ENCODE measurements at regions not wholly inside any gene's neighbourhood (a gene's known extent, or its start where the extent isn't known, plus 50 kb on each side); places are given as distances from the start of the nearest gene placed in this dataset.
"Not testable (repeated sequence)": the region's sequence is repeated elsewhere in the genome, so short reads cannot be mapped to it uniquely, and the experiment has no call there.

DNA sequence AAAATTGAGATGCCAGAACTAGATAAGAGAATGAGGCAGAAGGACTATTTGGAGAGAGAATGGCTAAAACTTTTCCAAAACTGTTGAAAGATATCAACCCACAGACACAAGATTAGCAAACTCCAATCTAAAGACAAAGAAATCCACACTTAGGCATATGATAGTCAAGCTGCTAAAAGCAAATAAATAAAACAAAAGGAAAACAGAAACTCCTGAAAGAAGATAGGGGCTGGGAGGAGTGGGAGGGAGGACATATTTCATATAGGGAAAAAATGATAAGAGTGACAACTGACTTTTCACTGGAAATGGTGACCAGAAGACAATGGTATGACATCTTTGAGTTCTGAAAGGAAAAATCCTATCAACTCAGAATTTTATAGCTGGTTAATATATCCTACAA is 105.4 kb upstream of the ADO start:
- ChIA-PET POLR2A (no interaction called here), CTCF (no interaction called here)
- Histone ChIP-seq H3K79me2 (ENCODE audit: control insufficient read depth, insufficient read depth, low read length) (no peaks in the 10 kb centered on the region), H3K36me3 (replicated peaks in 1 of 2; ENCODE audit: control extremely low read depth in 1 of 2, control insufficient read depth in 1 of 2, extremely low read depth in 1 of 2, insufficient read depth in 2 of 2, low read length in 1 of 2) (no peaks in the 10 kb centered on the region), H3K9me3 (ENCODE audit: control extremely low read depth in 1 of 3, control insufficient read depth in 2 of 3, insufficient read depth in 1 of 3, low read length in 2 of 3) (peaks cover 0 to 18% (median 15%) of the 10 kb centered on the region in 3 donors), H4K20me1 (ENCODE audit: control insufficient read depth, insufficient read depth, low read length, poor library complexity, severe bottlenecking) (no peaks in the 10 kb centered on the region), H2AFZ (ENCODE audit: insufficient read depth, low read depth, low read length, poor library complexity, severe bottlenecking) (no peak overlapping the region), H3K27ac (ENCODE audit: low read length in 2 of 2) (no peak overlapping the region), H3K4me3 (ENCODE audit: control extremely low read depth in 1 of 5, extremely low read depth in 1 of 5, insufficient read depth in 1 of 5, low read depth in 2 of 5, low read length in 4 of 5) (no peak overlapping the region), H3K4me2 (replicated peaks; ENCODE audit: low read depth, low read length, poor library complexity, severe bottlenecking) (no peak overlapping the region), H3K9ac (ENCODE audit: low read length) (no peak overlapping the region), H3K27me3 (replicated peaks in 1 of 4; ENCODE audit: control extremely low read depth in 1 of 4, control insufficient read depth in 3 of 4, insufficient read depth in 4 of 4, low read length in 3 of 4) (no peaks in the 10 kb centered on the region), H3K4me1 (ENCODE audit: control insufficient read depth in 2 of 2, insufficient read depth in 2 of 2, low read length in 2 of 2) (peaks cover 9 to 10% of the 10 kb centered on the region in 2 donors)
- ATAC-seq (ENCODE audit: low read depth) (no peak), DNase-seq (no peak)
- Mint-ChIP-seq H3K9me3 (ENCODE audit: insufficient read depth) (peaks cover 6% of the 10 kb centered on the region), H3K27me3 (no peaks in the 10 kb centered on the region), H3K4me1 (peaks cover 13% of the 10 kb centered on the region), H3K4me3 (no peak overlapping the region), H3K27ac (no peak overlapping the region)
- no peak for TF ChIP-seq CTCF (IDR thresholded peaks at IDR 0.05)
- no peak for TF ChIP-seq EZH2 (IDR thresholded peaks at IDR 0.05; ENCODE audit: borderline replicate concordance, insufficient read depth, low read depth, low read length, poor library complexity, severe bottlenecking)
- intact Hi-C loops (cut with micrococcal nuclease) = loop anchor here (5.0 kb wide), 2 partner anchors 33 to 118 kb away; partner anchors contain the start of gene EGR2

GRCh38 chr10:62704121-62704520 is 100.4 kb upstream of the ADO start:
- H3K27ac Mint-ChIP-seq; intact Hi-C loops (cut with micrococcal nuclease): not testable (repeated sequence)
- WGBS (ENCODE audit: insufficient coverage) = 100% methylated on average over 2 of the region's 3 CpGs

More at GRCh38 chr10:62704121-62704520, 100.4 kb upstream of the ADO start:
- H2AFZ ChIP-seq (ENCODE audit: insufficient read depth, low read depth, low read length, poor library complexity, severe bottlenecking); POLR2A ChIA-PET; H3K27ac ChIP-seq (ENCODE audit: low read length in 2 of 2); H3K36me3 ChIP-seq (replicated peaks in 1 of 2; ENCODE audit: control extremely low read depth in 1 of 2, control insufficient read depth in 1 of 2, extremely low read depth in 1 of 2, insufficient read depth in 2 of 2, low read length in 1 of 2); H4K20me1 ChIP-seq (ENCODE audit: control insufficient read depth, insufficient read depth, low read length, poor library complexity, severe bottlenecking); H3K27me3 ChIP-seq (replicated peaks in 1 of 4; ENCODE audit: control extremely low read depth in 1 of 4, control insufficient read depth in 3 of 4, insufficient read depth in 4 of 4, low read length in 3 of 4); DNase-seq; H3K79me2 ChIP-seq (ENCODE audit: control insufficient read depth, insufficient read depth, low read length); H3K27me3 Mint-ChIP-seq; H3K9me3 Mint-ChIP-seq (ENCODE audit: insufficient read depth); CTCF ChIA-PET; H3K4me3 Mint-ChIP-seq; H3K4me2 ChIP-seq (replicated peaks; ENCODE audit: low read depth, low read length, poor library complexity, severe bottlenecking); ATAC-seq (ENCODE audit: low read depth); H3K9ac ChIP-seq (ENCODE audit: low read length); H3K4me3 ChIP-seq (ENCODE audit: control extremely low read depth in 1 of 5, extremely low read depth in 1 of 5, insufficient read depth in 1 of 5, low read depth in 2 of 5, low read length in 4 of 5): not testable (repeated sequence)
- peaks cover 30% of the 10 kb centered on the region for H3K4me1 Mint-ChIP-seq
- H3K4me1 ChIP-seq (ENCODE audit: control insufficient read depth in 2 of 2, insufficient read depth in 2 of 2, low read length in 2 of 2) = peaks cover 19% of the 10 kb centered on the region in 2 donors
- peaks cover 0 to 10% (median 8%) of the 10 kb centered on the region in 3 donors for H3K9me3 ChIP-seq (ENCODE audit: control extremely low read depth in 1 of 3, control insufficient read depth in 2 of 3, insufficient read depth in 1 of 3, low read length in 2 of 3)
